Mesendoderm (in vitro differentiated cells): ENCODE measurements at regions not wholly inside any gene's neighbourhood (a gene's known extent, or its start where the extent isn't known, plus 50 kb on each side); places are given as distances from the start of the nearest gene placed in this dataset.

Experiments
- DNase-seq: peaks from one replicate; pipeline ENCODE4 v3.0.0; 2013
- H2AK5ac ChIP-seq: 2 replicates; pipeline ENCODE4 v1.6.1; 2013; ENCODE audit warnings: low read length, inconsistent platforms
- H2BK120ac ChIP-seq: 2 replicates; pipeline ENCODE4 v1.6.1; 2013; ENCODE audit warnings: low read depth, mild to moderate bottlenecking, low read length, moderate library complexity, mixed read lengths
- H2BK15ac ChIP-seq: replicated peaks from 2 replicates; pipeline ENCODE4 v1.6.1; 2013; ENCODE audit warnings: low read depth, mild to moderate bottlenecking, moderate library complexity
- H2BK5ac ChIP-seq: 2 replicates; pipeline ENCODE4 v1.6.1; 2013; ENCODE audit warnings: low read length, inconsistent platforms
- H3K18ac ChIP-seq: 2 replicates; pipeline ENCODE4 v1.6.1; 2013; ENCODE audit warnings: mild to moderate bottlenecking, low read length, mixed read lengths
- H3K23ac ChIP-seq: one replicate; pipeline ENCODE4 v1.6.1; 2013; ENCODE audit warnings: low read length
- H3K27ac ChIP-seq: 2 replicates; pipeline ENCODE4 v1.5.1; 2013; ENCODE audit warnings: low read depth, mild to moderate bottlenecking, inconsistent platforms, low read length, moderate library complexity
- H3K27me3 ChIP-seq: 2 replicates; pipeline ENCODE4 v1.6.1; 2013; ENCODE audit warnings: low read length, control low read depth, mild to moderate bottlenecking, inconsistent platforms; ENCODE audit not compliant: insufficient read depth, poor library complexity
- H3K36me3 ChIP-seq: 2 replicates; pipeline ENCODE4 v1.6.1; 2013; ENCODE audit warnings: low read length, inconsistent platforms; ENCODE audit not compliant: control insufficient read depth, insufficient read depth
- H3K4ac ChIP-seq: one replicate; pipeline ENCODE4 v1.6.1; 2013; ENCODE audit warnings: low read depth, mild to moderate bottlenecking, low read length, moderate library complexity
- H3K4me1 ChIP-seq: 2 replicates; pipeline ENCODE4 v1.6.1; 2013; ENCODE audit warnings: low read depth, low read length, inconsistent platforms; ENCODE audit not compliant: control insufficient read depth
- H3K4me2 ChIP-seq: 2 replicates; pipeline ENCODE4 v1.6.1; 2013; ENCODE audit warnings: low read length
- H3K4me3 ChIP-seq: 2 replicates; pipeline ENCODE4 v1.5.1; 2013; ENCODE audit warnings: mild to moderate bottlenecking, low read length
- H3K56ac ChIP-seq: one replicate; pipeline ENCODE4 v1.6.1; 2013; ENCODE audit warnings: low read length
- H3K79me1 ChIP-seq: 2 replicates; pipeline ENCODE4 v1.6.1; 2013; ENCODE audit warnings: low read length, inconsistent platforms
- H3K79me2 ChIP-seq: 2 replicates; pipeline ENCODE4 v1.6.1; 2013; ENCODE audit warnings: mild to moderate bottlenecking, low read length; ENCODE audit not compliant: control insufficient read depth, insufficient read depth
- H3K9ac ChIP-seq: 2 replicates; pipeline ENCODE4 v1.6.1; 2013; ENCODE audit warnings: low read length, inconsistent platforms
- H4K5ac ChIP-seq: one replicate; pipeline ENCODE4 v1.6.1; 2013; ENCODE audit warnings: low read length
- H4K8ac ChIP-seq: one replicate; pipeline ENCODE4 v1.6.1; 2013; ENCODE audit warnings: low read depth, mild to moderate bottlenecking, control low read depth, low read length, moderate library complexity
- WGBS: extraction: QIAGEN DNeasy Blood & Tissue Kit; methylation state at CpG from one replicate; pipeline ENCODE4 v1.1.7; 2013; ENCODE audit warnings: low lambda C conversion rate, missing lambda C conversion rate; ENCODE audit not compliant: insufficient coverage; ENCODE audit errors: extremely low coverage; 5-methylcytosine and 5-hydroxymethylcytosine counted together

GRCh38 chr14:100391173-100391572, 68.0 kb downstream of the SLC25A47 start:
- Histone ChIP-seq H4K5ac (no peak overlapping the region), H3K79me2 (no peaks in the 10 kb centered on the region), H3K18ac (no peak overlapping the region), H3K9ac (no peak overlapping the region), H3K4me1 (peaks cover 9% of the 10 kb centered on the region), H3K79me1 (peaks cover 2% of the 10 kb centered on the region), H3K4me3 (no peak overlapping the region), H2BK120ac (no peak overlapping the region), H3K27ac (no peak overlapping the region), H3K23ac (no peak overlapping the region), H3K56ac (no peak overlapping the region), H2BK15ac (no peak overlapping the region), H3K27me3 (no peaks in the 10 kb centered on the region), H3K4me2 (no peak overlapping the region), H2AK5ac (no peak overlapping the region), H4K8ac (no peak overlapping the region), H3K4ac (no peak overlapping the region), H3K36me3 (no peaks in the 10 kb centered on the region), H2BK5ac (no peak overlapping the region)
- WGBS: no CpG with 5 or more reads among the region's 15 CpGs
- no peak for DNase-seq

GRCh38 chr14:100391724-100392123, 68.6 kb downstream of the SLC25A47 start:
- no peak overlapping the region for H3K18ac ChIP-seq
- DNase-seq: no peak
- no peaks in the 10 kb centered on the region for H3K27me3 ChIP-seq
- H4K8ac ChIP-seq: no peak overlapping the region
- H2BK5ac ChIP-seq: no peak overlapping the region
- H3K23ac ChIP-seq: no peak overlapping the region
- no peak overlapping the region for H3K56ac ChIP-seq
- H3K79me2 ChIP-seq: no peaks in the 10 kb centered on the region
- no peak overlapping the region for H4K5ac ChIP-seq
- H3K36me3 ChIP-seq: no peaks in the 10 kb centered on the region
- H3K9ac ChIP-seq: no peak overlapping the region
- no peak overlapping the region for H2AK5ac ChIP-seq
- no peak overlapping the region for H3K4ac ChIP-seq
- no peak overlapping the region for H2BK15ac ChIP-seq
- no peak overlapping the region for H3K4me3 ChIP-seq
- H3K27ac ChIP-seq: no peak overlapping the region
- peaks cover 2% of the 10 kb centered on the region for H3K79me1 ChIP-seq
- H3K4me1 ChIP-seq: peaks cover 9% of the 10 kb centered on the region
- no CpG with 5 or more reads among the region's 2 CpGs for WGBS
- H3K4me2 ChIP-seq: no peak overlapping the region
- no peak overlapping the region for H2BK120ac ChIP-seq

- H2BK5ac ChIP-seq: no peak overlapping the region
- peaks cover 9% of the 10 kb centered on the region for H3K4me1 ChIP-seq
- no CpG with 5 or more reads among the region's 11 CpGs for WGBS
Measured at GRCh38 chr14:100392356-100392755, 69.2 kb downstream of the SLC25A47 start.

DNA sequence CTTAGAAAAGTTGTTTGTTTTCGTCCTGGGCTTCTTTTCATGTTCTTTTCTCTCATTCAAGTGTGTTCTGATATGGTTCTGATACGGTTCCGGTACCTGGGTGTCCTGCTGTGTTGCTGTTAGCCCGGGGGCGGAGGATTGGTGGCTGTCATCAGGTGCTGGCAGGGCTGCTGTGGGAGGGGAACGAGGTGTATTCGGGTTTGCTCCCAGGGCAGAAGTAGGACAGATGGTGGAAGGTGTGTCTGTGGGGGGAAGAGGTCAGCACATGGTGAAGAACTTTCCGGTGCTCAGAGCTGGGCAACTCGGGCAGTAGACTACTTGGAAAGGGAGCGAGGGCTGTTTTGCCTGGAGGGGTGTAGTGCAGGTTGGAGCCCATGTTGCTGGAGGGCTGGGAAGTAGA, 70.2 kb downstream of the SLC25A47 start:
- H3K23ac ChIP-seq: no peak overlapping the region
- no peak overlapping the region for H3K4ac ChIP-seq
- H3K4me1 ChIP-seq: peaks cover 9% of the 10 kb centered on the region
- H3K4me2 ChIP-seq: no peak overlapping the region
- no peak overlapping the region for H2AK5ac ChIP-seq
- H3K36me3 ChIP-seq: no peaks in the 10 kb centered on the region
- peak; percentile 26 for DNase-seq
- no CpG with 5 or more reads among the region's 10 CpGs for WGBS
- no peak overlapping the region for H2BK15ac ChIP-seq
- H3K79me1 ChIP-seq: peaks cover 2% of the 10 kb centered on the region
- no peak overlapping the region for H3K27ac ChIP-seq
- no peak overlapping the region for H4K5ac ChIP-seq
- H2BK120ac ChIP-seq: no peak overlapping the region
- H3K79me2 ChIP-seq: no peaks in the 10 kb centered on the region
- H3K18ac ChIP-seq: no peak overlapping the region
- no peak overlapping the region for H2BK5ac ChIP-seq
- H3K9ac ChIP-seq: no peak overlapping the region
- H3K4me3 ChIP-seq: no peak overlapping the region
- H4K8ac ChIP-seq: no peak overlapping the region
- H3K56ac ChIP-seq: peak overlapping the region; percentile 8
- no peaks in the 10 kb centered on the region for H3K27me3 ChIP-seq

More at GRCh38 chr14:100392356-100392755, 69.2 kb downstream of the SLC25A47 start:
- Histone ChIP-seq H3K79me2 (no peaks in the 10 kb centered on the region), H2AK5ac (no peak overlapping the region), H3K9ac (no peak overlapping the region), H3K18ac (peak overlapping the region; percentile 22), H3K4me2 (no peak overlapping the region), H3K27me3 (no peaks in the 10 kb centered on the region), H3K23ac (no peak overlapping the region), H2BK120ac (no peak overlapping the region), H3K79me1 (peaks cover 2% of the 10 kb centered on the region), H3K27ac (no peak overlapping the region), H3K56ac (no peak overlapping the region), H3K36me3 (no peaks in the 10 kb centered on the region), H3K4ac (no peak overlapping the region), H3K4me3 (no peak overlapping the region), H4K5ac (no peak overlapping the region), H4K8ac (no peak overlapping the region), H2BK15ac (no peak overlapping the region)
- DNase-seq: no peak

DNA sequence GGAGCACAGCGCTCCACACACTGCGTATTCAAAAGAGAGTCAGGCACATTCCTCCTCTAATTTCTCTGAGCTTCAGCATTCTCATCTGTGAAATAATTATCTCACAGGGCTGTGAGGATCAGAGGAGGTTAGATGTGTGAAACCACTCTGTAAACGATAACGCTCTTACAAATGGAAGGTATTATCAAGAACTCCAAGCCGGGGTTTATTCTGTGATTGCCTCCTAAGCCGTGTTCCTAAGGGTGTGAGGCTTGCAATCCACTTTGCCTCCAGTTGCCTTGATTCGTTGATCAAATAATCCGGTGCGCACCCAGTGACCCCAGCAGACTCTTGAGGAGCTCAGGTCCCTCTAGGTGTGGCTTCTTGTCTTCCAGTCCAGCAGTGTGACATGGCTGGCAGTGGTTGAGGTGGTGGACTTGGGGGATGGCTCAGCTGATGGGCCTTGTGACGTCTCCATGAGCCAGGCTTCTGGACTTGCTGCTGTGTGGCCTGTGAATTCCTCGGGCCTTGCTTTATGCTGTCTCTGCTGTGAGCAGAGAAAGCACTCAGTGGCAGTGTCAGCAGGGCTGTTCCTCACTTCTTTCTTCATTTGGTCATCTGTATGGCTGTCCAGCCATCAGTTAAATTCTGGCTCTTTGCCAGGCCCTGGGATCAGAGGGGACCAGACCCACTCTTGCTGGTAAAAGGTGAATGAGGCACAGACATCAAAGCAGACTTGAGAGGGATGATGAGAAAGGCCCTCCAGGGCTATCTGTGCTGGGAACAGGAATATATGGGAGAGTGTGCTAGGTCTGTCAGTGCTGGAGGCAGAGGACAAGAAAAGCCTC, 71.0 kb downstream of the SLC25A47 start:
- Histone ChIP-seq H4K5ac (no peak overlapping the region), H3K36me3 (no peaks in the 10 kb centered on the region), H3K56ac (peak overlapping the region; percentile 50), H3K79me2 (no peaks in the 10 kb centered on the region), H3K4me3 (no peak overlapping the region), H2BK15ac (no peak overlapping the region), H3K27ac (peak overlapping the region; percentile 26), H4K8ac (no peak overlapping the region), H3K4ac (no peak overlapping the region), H3K18ac (peak overlapping the region; percentile 42), H3K27me3 (no peaks in the 10 kb centered on the region), H3K79me1 (peaks cover 2% of the 10 kb centered on the region), H2AK5ac (no peak overlapping the region), H3K9ac (no peak overlapping the region), H2BK120ac (no peak overlapping the region), H3K23ac (no peak overlapping the region), H3K4me2 (no peak overlapping the region), H2BK5ac (no peak overlapping the region), H3K4me1 (peaks cover 9% of the 10 kb centered on the region)
- peak; percentile 82 for DNase-seq
- WGBS: no CpG with 5 or more reads among the region's 11 CpGs
